Midbrain (tissue), 1 donor: ENCODE measurements at regions not wholly inside any gene's neighbourhood (a gene's known extent, or its start where the extent isn't known, plus 50 kb on each side); places are given as distances from the start of the nearest gene placed in this dataset.
"Not testable (repeated sequence)": the region's sequence is repeated elsewhere in the genome, so short reads cannot be mapped to it uniquely, and the experiment has no call there.

Source experiments
- DNase-seq: peaks from one replicate; lab custom pipeline; 2025; lab: John Stamatoyannopoulos, UW

GRCh38 chr12:68478516-68479260 is 132.0 kb upstream of the RAP1B start:
- no peak for DNase-seq

GRCh38 chr12:68479261-68479895 is 131.3 kb upstream of the RAP1B start:
- no peak for DNase-seq

GRCh38 chr12:68479896-68480291 is 130.8 kb upstream of the RAP1B start:
- DNase-seq, result no peak

- DNase-seq, result no peak
Observed at GRCh38 chr12:68480526-68480925, 130.2 kb upstream of the RAP1B start.

GRCh38 chr12:68481181-68481941 is 129.3 kb upstream of the RAP1B start:
- no peak for DNase-seq

DNA sequence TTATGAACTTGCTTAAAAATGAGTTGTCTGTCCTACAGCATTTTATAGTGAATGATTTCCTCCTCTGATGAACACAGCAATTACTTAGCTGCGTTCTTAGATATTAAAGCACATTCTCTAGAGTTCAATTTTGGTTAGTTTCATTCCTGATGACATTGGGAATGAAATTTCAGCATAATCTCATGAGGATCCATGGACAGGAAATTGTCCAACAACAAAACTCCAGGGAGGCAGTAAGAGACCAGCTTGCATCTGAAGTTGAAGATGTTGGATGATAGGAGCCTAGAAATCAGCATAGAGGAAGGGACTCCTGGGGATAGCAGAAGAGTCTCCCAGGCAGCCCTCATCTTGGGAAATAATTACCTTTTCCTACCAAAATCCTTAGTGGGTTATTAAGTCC is 128.7 kb upstream of the RAP1B start:
- no peak for DNase-seq

DNA sequence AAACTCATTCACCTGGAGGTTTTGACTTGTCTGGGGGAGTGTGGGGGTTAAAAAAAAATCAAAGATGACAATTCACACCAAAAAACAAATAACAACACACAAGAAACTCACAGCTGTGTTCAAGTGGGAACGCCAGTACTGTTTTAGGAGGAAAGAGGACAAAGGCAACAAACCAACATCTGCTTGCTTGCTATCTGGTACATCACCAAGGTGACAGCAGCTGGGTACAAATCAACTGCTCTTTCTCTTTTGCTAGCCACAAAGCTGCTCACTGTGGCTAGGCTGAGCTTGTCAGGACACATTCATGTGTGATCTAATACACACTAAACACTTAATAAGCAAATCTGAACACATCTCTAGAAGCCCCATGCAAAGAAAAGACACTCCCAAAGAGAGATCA is 128.0 kb upstream of the RAP1B start:
- DNase-seq, result no peak

- DNase-seq, result no peak
Observed at GRCh38 chr12:68483592-68484383, 126.9 kb upstream of the RAP1B start.

DNA sequence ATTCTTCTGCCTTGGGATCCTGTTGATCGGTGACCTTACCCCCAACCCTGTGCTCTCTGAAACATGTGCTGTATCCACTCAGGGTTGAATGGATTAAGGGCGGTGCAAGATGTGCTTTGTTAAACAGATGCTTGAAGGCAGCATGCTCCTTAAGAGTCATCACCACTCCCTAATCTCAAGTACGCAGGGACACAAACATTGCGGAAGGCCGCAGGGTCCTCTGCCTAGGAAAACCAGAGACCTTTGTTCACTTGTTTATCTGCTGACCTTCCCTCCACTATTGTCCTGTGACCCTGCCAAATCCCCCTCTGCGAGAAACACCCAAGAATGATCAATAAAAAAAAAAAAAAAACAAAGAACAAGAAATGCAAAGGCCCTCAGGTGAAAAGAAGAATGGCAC is 126.1 kb upstream of the RAP1B start:
- DNase-seq, result not testable (repeated sequence)

DNA sequence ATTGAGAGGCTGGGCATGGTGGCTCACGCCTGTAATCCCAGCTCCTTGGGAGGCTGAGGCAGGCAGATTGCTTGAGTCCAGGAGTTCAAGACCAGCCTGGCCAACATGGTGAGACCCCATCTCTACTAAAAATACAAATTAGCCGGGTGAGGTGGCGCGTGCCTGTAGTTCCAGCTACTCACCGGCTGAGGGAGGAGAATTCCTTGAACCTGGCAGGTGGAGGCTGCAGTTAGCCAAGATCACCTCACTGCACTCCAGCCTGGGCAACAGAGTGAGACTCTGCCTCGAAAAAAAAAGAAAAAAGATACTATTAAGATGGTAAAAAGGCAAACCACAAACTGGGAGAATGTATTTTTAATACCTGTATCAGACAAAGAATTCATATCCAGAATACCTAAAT is 124.2 kb upstream of the RAP1B start:
- DNase-seq, result not testable (repeated sequence)

- DNase-seq, result no peak
Observed at GRCh38 chr12:68487721-68488309, 122.9 kb upstream of the RAP1B start.

DNA sequence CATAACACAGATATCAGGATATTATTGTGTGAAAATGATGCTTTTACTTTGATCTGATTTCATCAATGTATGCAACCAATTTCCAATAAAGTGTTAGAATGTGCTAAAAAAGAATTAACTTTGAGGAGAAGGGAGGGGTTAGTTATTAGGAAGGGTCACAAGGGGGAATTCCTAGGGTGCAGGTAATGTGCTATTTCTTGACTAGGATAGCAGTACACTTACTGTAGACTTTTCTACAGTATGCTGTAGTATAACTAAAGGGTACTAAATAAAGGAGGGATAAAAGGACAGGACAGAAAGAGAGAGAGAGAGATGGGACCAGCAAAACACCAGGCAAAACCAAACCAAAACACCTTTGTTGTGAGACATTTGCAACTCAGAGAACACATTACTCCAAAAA is 121.4 kb upstream of the RAP1B start:
- DNase-seq, result no peak

DNA sequence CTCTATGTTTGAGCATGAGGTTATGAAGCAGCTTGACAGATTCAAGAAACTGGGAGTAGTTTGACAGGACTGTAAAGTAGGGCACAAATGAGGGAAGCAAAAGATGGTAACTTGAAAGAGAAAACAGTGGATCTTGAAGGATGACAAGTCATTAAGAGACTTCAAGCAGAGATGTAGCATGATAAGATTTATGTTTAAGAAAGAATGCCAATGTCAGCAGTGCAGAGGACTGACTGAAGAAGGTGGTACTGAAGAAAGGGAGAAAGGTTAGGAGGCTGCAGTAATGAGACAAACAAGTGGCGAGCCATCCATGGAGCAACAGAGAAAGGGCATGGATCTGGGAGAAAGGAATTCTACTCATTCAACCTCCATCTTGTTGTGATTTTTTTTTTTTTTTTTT is 120.2 kb upstream of the RAP1B start:
- no peak for DNase-seq

DNA sequence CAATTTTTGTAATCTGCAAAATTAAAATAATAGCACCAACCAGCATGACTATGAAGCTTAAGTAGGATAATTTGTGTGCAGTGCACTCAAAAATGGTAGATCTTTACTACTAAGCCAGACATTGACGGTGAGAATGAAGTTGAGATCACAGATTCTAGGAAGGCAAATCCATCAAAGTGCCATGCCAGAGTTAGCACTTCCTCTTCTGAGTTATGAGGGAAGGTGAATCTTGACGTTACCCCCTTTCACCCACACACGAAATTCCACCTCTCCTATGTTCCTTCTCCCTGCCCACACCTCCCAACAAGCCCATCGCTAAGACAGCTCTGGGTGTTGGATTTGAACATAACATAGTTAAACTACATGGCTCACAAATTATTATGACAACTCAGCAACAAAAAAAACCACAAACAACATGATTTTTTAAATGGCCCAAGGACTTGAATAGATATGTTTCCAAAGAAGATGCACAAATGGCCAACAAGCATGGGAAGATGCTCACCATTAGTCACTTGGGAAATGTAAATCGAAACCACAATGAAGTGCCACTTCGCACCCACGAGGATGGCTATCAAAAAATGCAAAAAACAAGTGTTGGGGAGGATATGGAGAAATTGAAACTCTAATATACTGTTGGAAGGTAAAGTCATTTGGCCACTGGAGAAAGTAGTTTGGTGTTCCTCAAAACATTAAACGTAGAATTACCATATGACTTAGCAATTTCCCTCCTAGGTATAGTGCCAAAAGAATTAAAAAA is 119.3 kb upstream of the RAP1B start:
- no peak for DNase-seq

GRCh38 chr12:68495336-68496070 is 115.2 kb upstream of the RAP1B start:
- no peak for DNase-seq

GRCh38 chr12:68497107-68497506 is 113.6 kb upstream of the RAP1B start:
- no peak for DNase-seq

GRCh38 chr12:68497702-68498101 is 113.0 kb upstream of the RAP1B start:
- DNase-seq, result no peak

DNA sequence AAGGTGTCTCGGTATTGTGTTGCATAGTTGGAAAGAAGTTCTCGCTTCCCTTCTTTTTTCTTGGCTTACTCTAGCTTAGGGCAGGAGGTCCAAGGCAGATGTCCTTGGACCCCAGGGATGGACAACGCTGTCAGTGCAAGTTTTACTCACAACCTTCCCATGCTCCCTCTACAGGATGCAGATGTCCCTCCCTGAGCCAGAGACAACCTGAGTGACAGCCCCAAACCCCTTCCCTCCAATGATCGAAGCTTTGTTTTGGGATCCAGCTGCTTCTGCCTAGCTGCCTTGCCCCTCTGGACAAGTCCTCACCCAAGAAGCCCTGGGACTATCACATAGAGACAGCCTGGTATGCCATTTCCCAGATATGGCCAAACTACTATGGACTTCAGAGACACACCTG is 112.0 kb upstream of the RAP1B start:
- DNase-seq, result no peak

DNA sequence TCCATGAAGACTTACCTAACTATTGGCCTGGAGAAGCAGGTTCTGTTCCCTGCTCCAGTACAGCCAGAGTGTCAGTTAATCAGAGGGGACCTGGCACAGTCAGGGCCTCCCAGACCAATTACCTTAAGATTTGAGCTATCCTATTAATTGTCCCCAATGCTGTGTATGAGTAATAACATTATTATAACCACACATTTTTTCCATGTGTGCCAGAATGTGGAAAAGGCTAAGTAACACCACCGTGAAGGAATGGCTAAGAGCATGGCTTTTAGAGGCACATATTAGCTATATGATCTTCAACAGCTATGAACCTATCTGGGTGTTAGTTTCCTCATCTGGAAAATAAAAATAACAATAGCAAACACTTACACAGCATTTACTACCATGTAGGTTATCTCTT is 111.1 kb upstream of the RAP1B start:
- no peak for DNase-seq

- DNase-seq, result no peak
Observed at GRCh38 chr12:68501226-68501625, 109.5 kb upstream of the RAP1B start.
